GM20000 (cell line): ENCODE measurements at regions not wholly inside any gene's neighbourhood (a gene's known extent, or its start where the extent isn't known, plus 50 kb on each side); places are given as distances from the start of the nearest gene placed in this dataset.

ENCODE experiments used
- DNase-seq: peaks from one replicate; pipeline ENCODE4 v3.0.0; 2012; ENCODE audit warnings: low spot score
- CTCF ChIP-seq: IDR thresholded peaks from 2 replicates; pipeline ENCODE4 v1.5.1; 2012; ENCODE audit warnings: mild to moderate bottlenecking, control low read depth; ENCODE audit errors: extremely low read depth, missing control alignments

GRCh38 chr2:223121283-223121682 is 69.3 kb downstream of the KCNE4 start:
- TF ChIP-seq CTCF = no peak
- DNase-seq = no peak

GRCh38 chr2:223122781-223123180 is 70.8 kb downstream of the KCNE4 start:
- TF ChIP-seq CTCF = no peak

GRCh38 chr2:223123855-223124610 is 72.0 kb downstream of the KCNE4 start:
- no peak for DNase-seq
- no peak for TF ChIP-seq CTCF

More at GRCh38 chr2:223122781-223123180, 70.8 kb downstream of the KCNE4 start:
- no peak for DNase-seq

GRCh38 chr2:223141606-223142005 is 89.6 kb downstream of the KCNE4 start:
- no peak for DNase-seq
- TF ChIP-seq CTCF = no peak

GRCh38 chr2:223142118-223142517 is 90.1 kb downstream of the KCNE4 start:
- no peak for DNase-seq
- no peak for TF ChIP-seq CTCF

- no peak for DNase-seq
- no peak for TF ChIP-seq CTCF
Observed at GRCh38 chr2:223147431-223147830, 95.4 kb downstream of the KCNE4 start.

- DNase-seq = no peak
- no peak for TF ChIP-seq CTCF
Observed at GRCh38 chr2:223148516-223148915, 96.5 kb downstream of the KCNE4 start.
